ENCODE measurements at regions not wholly inside any gene's neighbourhood (a gene's known extent, or its start where the extent isn't known, plus 50 kb on each side); places are given as distances from the start of the nearest gene placed in this dataset.

- DNase-seq (ENCODE audit: low spot score), result no peak
- no peak for TF ChIP-seq CTCF (IDR thresholded peaks at IDR 0.05)
- no peak overlapping the region for H3K4me3 Mint-ChIP-seq (ENCODE audit: unreplicated experiment)
These were observed 56.3 kb upstream of the ZPBP start for GRCh38 chr7:50149369-50149768.

GRCh38 chr7:50147951-50148808 lies 55.1 kb upstream of the ZPBP start:
- Mint-ChIP-seq H3K27ac (ENCODE audit: unreplicated experiment) (no peak overlapping the region), H3K4me1 (ENCODE audit: low read depth) (no peaks in the 10 kb centered on the region), H3K27me3 (ENCODE audit: low read depth) (peaks cover 37% of the 10 kb centered on the region), H3K36me3 (ENCODE audit: low read depth) (no peaks in the 10 kb centered on the region), H3K9me3 (ENCODE audit: low read depth) (no peaks in the 10 kb centered on the region), H3K4me3 (ENCODE audit: unreplicated experiment) (no peak overlapping the region)
- DNase-seq (ENCODE audit: low spot score), result no peak
- TF ChIP-seq CTCF (IDR thresholded peaks at IDR 0.05), result no peak

More at GRCh38 chr7:50149369-50149768, 56.3 kb upstream of the ZPBP start:
- peaks cover 37% of the 10 kb centered on the region for H3K27me3 Mint-ChIP-seq (ENCODE audit: low read depth)
- no peaks in the 10 kb centered on the region for H3K4me1 Mint-ChIP-seq (ENCODE audit: low read depth)
- H3K36me3 Mint-ChIP-seq (ENCODE audit: low read depth), result no peaks in the 10 kb centered on the region
- no peak overlapping the region for H3K27ac Mint-ChIP-seq (ENCODE audit: unreplicated experiment)
- H3K9me3 Mint-ChIP-seq (ENCODE audit: low read depth), result no peaks in the 10 kb centered on the region

- no peak overlapping the region for H3K4me3 Mint-ChIP-seq (ENCODE audit: unreplicated experiment)
- H3K36me3 Mint-ChIP-seq (ENCODE audit: low read depth), result no peaks in the 10 kb centered on the region
- peaks cover 37% of the 10 kb centered on the region for H3K27me3 Mint-ChIP-seq (ENCODE audit: low read depth)
- H3K4me1 Mint-ChIP-seq (ENCODE audit: low read depth), result no peaks in the 10 kb centered on the region
- no peak for TF ChIP-seq CTCF (IDR thresholded peaks at IDR 0.05)
- no peak for DNase-seq (ENCODE audit: low spot score)
- no peak overlapping the region for H3K27ac Mint-ChIP-seq (ENCODE audit: unreplicated experiment)
- H3K9me3 Mint-ChIP-seq (ENCODE audit: low read depth), result no peaks in the 10 kb centered on the region
These were observed 53.6 kb upstream of the ZPBP start for GRCh38 chr7:50146692-50147091.

GRCh38 chr7:50145801-50146338 lies 52.8 kb upstream of the ZPBP start:
- no peak for DNase-seq (ENCODE audit: low spot score)
- Mint-ChIP-seq H3K9me3 (ENCODE audit: low read depth) (no peaks in the 10 kb centered on the region), H3K27ac (ENCODE audit: unreplicated experiment) (no peak overlapping the region), H3K27me3 (ENCODE audit: low read depth) (peaks cover 38% of the 10 kb centered on the region), H3K36me3 (ENCODE audit: low read depth) (no peaks in the 10 kb centered on the region), H3K4me1 (ENCODE audit: low read depth) (no peaks in the 10 kb centered on the region), H3K4me3 (ENCODE audit: unreplicated experiment) (no peak overlapping the region)
- TF ChIP-seq CTCF (IDR thresholded peaks at IDR 0.05), result no peak

GRCh38 chr7:50145226-50145625 lies 52.2 kb upstream of the ZPBP start:
- no peaks in the 10 kb centered on the region for H3K9me3 Mint-ChIP-seq (ENCODE audit: low read depth)
- no peak for TF ChIP-seq CTCF (IDR thresholded peaks at IDR 0.05)
- H3K27me3 Mint-ChIP-seq (ENCODE audit: low read depth), result peaks cover 37% of the 10 kb centered on the region
- no peak for DNase-seq (ENCODE audit: low spot score)
- no peak overlapping the region for H3K4me3 Mint-ChIP-seq (ENCODE audit: unreplicated experiment)
- H3K36me3 Mint-ChIP-seq (ENCODE audit: low read depth), result no peaks in the 10 kb centered on the region
- H3K4me1 Mint-ChIP-seq (ENCODE audit: low read depth), result no peaks in the 10 kb centered on the region
- no peak overlapping the region for H3K27ac Mint-ChIP-seq (ENCODE audit: unreplicated experiment)

Measured in chondrocyte (in vitro differentiated cells).